Thyroid gland (tissue), 4 donors: ENCODE measurements at regions not wholly inside any gene's neighbourhood (a gene's known extent, or its start where the extent isn't known, plus 50 kb on each side); places are given as distances from the start of the nearest gene placed in this dataset.

Experiments used
- DNase-seq, 2 donors: peaks; one replicate each; pipeline ENCODE4 v3.0.0-alpha.2; 2019
- H3K27ac ChIP-seq, 3 donors: fragments of 200-600 bp; sonication (generic); 1 replicate in 2 of 3; 2 replicates in 1 of 3; pipeline ENCODE4 v1.5.1; 2016 to 2019; ENCODE audit warnings: mild to moderate bottlenecking in 1 of 3, moderate library complexity in 1 of 3
- H3K27me3 ChIP-seq: fragments of 200-600 bp; sonication (generic); one replicate; pipeline ENCODE4 v1.5.1; 2019
- H3K36me3 ChIP-seq, 2 donors: fragments of 200-600 bp; sonication (generic); one replicate each; pipeline ENCODE4 v1.5.1; 2016 to 2019
- H3K4me1 ChIP-seq, 2 donors: fragments of 200-600 bp; sonication (generic); one replicate each; pipeline ENCODE4 v1.5.1; 2017 to 2019
- H3K4me3 ChIP-seq, 3 donors: fragments of 200-600 bp; sonication (generic); replicated peaks in 1 of 3; 1 replicate in 2 of 3; 2 replicates in 1 of 3; pipeline ENCODE4 v1.5.1; 2016; ENCODE audit warnings: mild to moderate bottlenecking in 1 of 3
- H3K9me3 ChIP-seq: fragments of 200-600 bp; sonication (generic); one replicate; pipeline ENCODE4 v1.5.1; 2017
- CTCF ChIP-seq, 6 experiments: fragments of 200-600 bp in 3 of 6; fragments of 450-650 bp in 3 of 6; sonication (generic) in 3 of 6; IDR thresholded peaks; one replicate each; pipeline ENCODE4 v1.5.1; 2016 to 2019; ENCODE audit warnings: antibody characterized with exemption in 6 of 6, mild to moderate bottlenecking in 2 of 6, inconsistent platforms in 1 of 6, moderate library complexity in 1 of 6
- POLR2A ChIP-seq, 2 donors: fragments of 450-650 bp; IDR thresholded peaks; one replicate each; pipeline ENCODE4 v1.6.1; 2017; ENCODE audit warnings: antibody characterized with exemption in 2 of 2, mild to moderate bottlenecking in 2 of 2, moderate library complexity in 1 of 2
- WGBS, 2 donors: methylation state at CpG; one replicate each; pipeline ENCODE4 v1.1.5; 2017; 5-methylcytosine and 5-hydroxymethylcytosine counted together
- intact Hi-C: fragments of 100-400 bp; cut with DNase I; formaldehyde crosslinking; loops from one replicate; pipeline ENCODE4 v1.15.1; 2023

DNA sequence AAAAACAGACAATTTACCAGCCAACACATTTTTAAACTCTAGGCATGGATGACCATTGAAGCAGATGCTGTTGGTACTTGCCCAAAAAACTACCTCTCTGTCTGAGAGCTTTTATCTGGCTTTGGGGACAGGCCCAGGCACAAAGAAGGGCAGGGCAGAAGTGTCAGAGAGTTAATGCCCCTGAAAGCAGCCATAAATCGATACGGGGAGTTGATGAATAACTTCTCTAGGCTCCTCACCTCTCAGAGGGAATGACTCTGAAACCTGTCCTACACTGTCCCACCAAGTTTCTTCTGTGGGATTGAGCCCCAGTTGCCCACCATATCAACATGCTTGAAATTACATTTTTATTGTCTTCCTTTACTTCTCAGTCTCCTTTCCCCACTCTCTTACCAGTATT lies 113.0 kb upstream of the DAAM1 start:
- intact Hi-C loops = no loop called here
- Histone ChIP-seq H3K9me3 (no peaks in the 10 kb centered on the region), H3K4me3 (no peak overlapping the region), H3K4me1 (no peaks in the 10 kb centered on the region), H3K27ac (no peak overlapping the region), H3K27me3 (no peaks in the 10 kb centered on the region), H3K36me3 (no peaks in the 10 kb centered on the region)
- DNase-seq = no peak
- 86 to 93% methylated on average over 2 of the region's 2 CpGs for WGBS, 2 donors
- TF ChIP-seq CTCF (IDR thresholded peaks at IDR 0.05) (no peak), POLR2A (IDR thresholded peaks at IDR 0.05) (no peak)

- Histone ChIP-seq H3K27ac (no peak overlapping the region), H3K4me3 (no peak overlapping the region), H3K27me3 (no peaks in the 10 kb centered on the region), H3K4me1 (no peaks in the 10 kb centered on the region), H3K36me3 (no peaks in the 10 kb centered on the region), H3K9me3 (no peaks in the 10 kb centered on the region)
- no peak for DNase-seq
- TF ChIP-seq CTCF (IDR thresholded peaks at IDR 0.05) = no peak
- no peak for TF ChIP-seq POLR2A (IDR thresholded peaks at IDR 0.05)
- intact Hi-C loops = no loop called here
Measured at GRCh38 chr14:59081720-59082119, 106.7 kb upstream of the DAAM1 start.

- no peak overlapping the region for H3K4me3 ChIP-seq
- TF ChIP-seq CTCF (IDR thresholded peaks at IDR 0.05) = no peak
- no peak for TF ChIP-seq POLR2A (IDR thresholded peaks at IDR 0.05)
- no peaks in the 10 kb centered on the region for H3K36me3 ChIP-seq
- no peaks in the 10 kb centered on the region for H3K4me1 ChIP-seq
- intact Hi-C loops = no loop called here
- H3K9me3 ChIP-seq = no peaks in the 10 kb centered on the region
- H3K27me3 ChIP-seq = no peaks in the 10 kb centered on the region
- no peak overlapping the region for H3K27ac ChIP-seq
- 96 to 97% methylated on average over 2 of the region's 2 CpGs for WGBS, 2 donors
- DNase-seq = no peak
Measured at GRCh38 chr14:59085207-59085739, 103.2 kb upstream of the DAAM1 start.

DNA sequence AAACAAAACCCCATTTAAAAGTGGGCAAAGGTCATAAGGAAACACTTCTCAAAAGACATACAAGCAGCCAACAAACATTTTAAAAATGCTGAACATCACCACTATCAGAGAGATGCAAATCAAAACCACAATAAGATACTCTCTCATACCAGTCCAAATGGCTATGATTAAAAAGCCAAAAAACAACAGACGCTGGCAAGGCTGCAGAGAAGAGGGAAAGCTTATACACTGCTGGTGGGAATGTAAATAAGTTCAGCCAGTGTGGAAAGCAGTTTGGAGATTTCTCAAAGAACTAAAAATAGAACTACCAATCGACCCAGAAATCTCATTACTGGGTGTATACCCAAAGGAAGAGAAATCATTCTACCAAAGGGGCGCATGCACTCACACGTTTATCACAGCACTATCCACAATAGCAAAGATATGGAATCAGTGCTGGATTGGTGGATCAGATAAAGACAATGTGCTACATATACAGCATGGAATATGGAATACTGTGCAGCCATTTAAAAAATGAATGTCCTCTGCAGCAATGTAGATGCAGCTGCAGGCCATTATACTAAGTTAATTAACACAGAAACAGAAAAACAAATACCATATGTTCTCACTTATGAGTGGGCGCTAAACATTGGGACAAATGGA lies 102.1 kb upstream of the DAAM1 start:
- no peaks in the 10 kb centered on the region for H3K36me3 ChIP-seq
- intact Hi-C loops = no loop called here
- H3K27ac ChIP-seq = no peak overlapping the region
- DNase-seq = no peak
- H3K4me1 ChIP-seq = no peaks in the 10 kb centered on the region
- no peak overlapping the region for H3K4me3 ChIP-seq
- no peaks in the 10 kb centered on the region for H3K9me3 ChIP-seq
- WGBS, 2 donors = 59 to 68% methylated on average over 5 of the region's 5 CpGs
- no peaks in the 10 kb centered on the region for H3K27me3 ChIP-seq
- TF ChIP-seq POLR2A (IDR thresholded peaks at IDR 0.05) (no peak), CTCF (IDR thresholded peaks at IDR 0.05) (no peak)

- Histone ChIP-seq H3K9me3 (no peaks in the 10 kb centered on the region), H3K27ac (no peak overlapping the region), H3K36me3 (no peaks in the 10 kb centered on the region), H3K27me3 (no peaks in the 10 kb centered on the region), H3K4me3 (no peak overlapping the region), H3K4me1 (no peaks in the 10 kb centered on the region)
- intact Hi-C loops = no loop called here
- TF ChIP-seq POLR2A (IDR thresholded peaks at IDR 0.05) = no peak
- no peak for TF ChIP-seq CTCF (IDR thresholded peaks at IDR 0.05)
- DNase-seq = no peak
- WGBS, 2 donors = 76 to 85% methylated on average over 3 of the region's 3 CpGs
Measured at GRCh38 chr14:59087240-59087639, 101.2 kb upstream of the DAAM1 start.
